ENCODE measurements at regions not wholly inside any gene's neighbourhood (a gene's known extent, or its start where the extent isn't known, plus 50 kb on each side); places are given as distances from the start of the nearest gene placed in this dataset.
"Not testable (repeated sequence)": the region's sequence is repeated elsewhere in the genome, so short reads cannot be mapped to it uniquely, and the experiment has no call there.

GRCh38 chr10:23866985-23867384 lies 342.0 kb upstream of the KIAA1217 start:
- not testable (repeated sequence) for TF ChIP-seq BHLHE40 (IDR thresholded peaks at IDR 0.05; ENCODE audit: borderline replicate concordance); HDGF (IDR thresholded peaks at IDR 0.05; ENCODE audit: borderline replicate concordance); L3MBTL2 (conservative IDR thresholded peaks at IDR 0.05); ELF4 (IDR thresholded peaks at IDR 0.05); LEF1 (IDR thresholded peaks at IDR 0.05; ENCODE audit: borderline replicate concordance); SUZ12 (IDR thresholded peaks at IDR 0.05); FOXA1 (IDR thresholded peaks at IDR 0.05); NFRKB (IDR thresholded peaks at IDR 0.05); ARNT (IDR thresholded peaks at IDR 0.05); SP1 (IDR thresholded peaks at IDR 0.05)
- TF ChIP-seq, protein P1, sequence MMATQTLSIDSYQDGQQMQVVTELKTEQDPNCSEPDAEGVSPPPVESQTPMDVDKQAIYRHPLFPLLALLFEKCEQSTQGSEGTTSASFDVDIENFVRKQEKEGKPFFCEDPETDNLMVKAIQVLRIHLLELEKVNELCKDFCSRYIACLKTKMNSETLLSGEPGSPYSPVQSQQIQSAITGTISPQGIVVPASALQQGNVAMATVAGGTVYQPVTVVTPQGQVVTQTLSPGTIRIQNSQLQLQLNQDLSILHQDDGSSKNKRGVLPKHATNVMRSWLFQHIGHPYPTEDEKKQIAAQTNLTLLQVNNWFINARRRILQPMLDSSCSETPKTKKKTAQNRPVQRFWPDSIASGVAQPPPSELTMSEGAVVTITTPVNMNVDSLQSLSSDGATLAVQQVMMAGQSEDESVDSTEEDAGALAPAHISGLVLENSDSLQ (IDR thresholded peaks at IDR 0.05) = not testable (repeated sequence)

Measured in HEK293T (cell line).